Uterus (tissue), 2 donors: ENCODE measurements at regions not wholly inside any gene's neighbourhood (a gene's known extent, or its start where the extent isn't known, plus 50 kb on each side); places are given as distances from the start of the nearest gene placed in this dataset.

ENCODE experiments used
- POLR2A ChIP-seq, 2 donors: fragments of 450-650 bp; IDR thresholded peaks; one replicate each; pipeline ENCODE4 v1.6.1; 2016; ENCODE audit warnings: antibody characterized with exemption in 2 of 2, mild to moderate bottlenecking in 1 of 2, moderate library complexity in 1 of 2
- TF ChIP-seq, protein P1 (sequence below), 4 experiments: fragments of 200-600 bp in 2 of 4; fragments of 450-650 bp in 2 of 4; sonication (generic) in 2 of 4; IDR thresholded peaks; one replicate each; pipeline ENCODE4 v1.5.1; 2016 to 2019; ENCODE audit warnings: antibody characterized with exemption in 4 of 4, mild to moderate bottlenecking in 2 of 4, moderate library complexity in 1 of 4

- TF ChIP-seq, protein P1, sequence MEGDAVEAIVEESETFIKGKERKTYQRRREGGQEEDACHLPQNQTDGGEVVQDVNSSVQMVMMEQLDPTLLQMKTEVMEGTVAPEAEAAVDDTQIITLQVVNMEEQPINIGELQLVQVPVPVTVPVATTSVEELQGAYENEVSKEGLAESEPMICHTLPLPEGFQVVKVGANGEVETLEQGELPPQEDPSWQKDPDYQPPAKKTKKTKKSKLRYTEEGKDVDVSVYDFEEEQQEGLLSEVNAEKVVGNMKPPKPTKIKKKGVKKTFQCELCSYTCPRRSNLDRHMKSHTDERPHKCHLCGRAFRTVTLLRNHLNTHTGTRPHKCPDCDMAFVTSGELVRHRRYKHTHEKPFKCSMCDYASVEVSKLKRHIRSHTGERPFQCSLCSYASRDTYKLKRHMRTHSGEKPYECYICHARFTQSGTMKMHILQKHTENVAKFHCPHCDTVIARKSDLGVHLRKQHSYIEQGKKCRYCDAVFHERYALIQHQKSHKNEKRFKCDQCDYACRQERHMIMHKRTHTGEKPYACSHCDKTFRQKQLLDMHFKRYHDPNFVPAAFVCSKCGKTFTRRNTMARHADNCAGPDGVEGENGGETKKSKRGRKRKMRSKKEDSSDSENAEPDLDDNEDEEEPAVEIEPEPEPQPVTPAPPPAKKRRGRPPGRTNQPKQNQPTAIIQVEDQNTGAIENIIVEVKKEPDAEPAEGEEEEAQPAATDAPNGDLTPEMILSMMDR (IDR thresholded peaks at IDR 0.05), result no peak
- no peak for TF ChIP-seq POLR2A (IDR thresholded peaks at IDR 0.05)
These were observed 163.1 kb downstream of the TTC32 start for GRCh38 chr2:19738707-19739106.
